Urothelium cell line (cell line): ENCODE measurements at regions not wholly inside any gene's neighbourhood (a gene's known extent, or its start where the extent isn't known, plus 50 kb on each side); places are given as distances from the start of the nearest gene placed in this dataset.

Experiments used
- DNase-seq: peaks from one replicate; pipeline ENCODE4 v3.0.0; 2011; ENCODE audit warnings: low spot score, mixed read lengths
- FAIRE-seq: peaks from 2 replicates; lab custom pipeline; 2011; peaks lifted over from hg19 to GRCh38; lab: Jason Lieb, UNC

- FAIRE-seq = no peak
- DNase-seq = peak; percentile 38
Observed at GRCh38 chr2:163877316-163877715, 141.5 kb upstream of the FIGN start.

GRCh38 chr2:163863073-163863472 lies 127.3 kb upstream of the FIGN start:
- FAIRE-seq (no peak), DNase-seq (no peak)

GRCh38 chr2:163859951-163860350 lies 124.1 kb upstream of the FIGN start:
- no peak for FAIRE-seq
- no peak for DNase-seq

GRCh38 chr2:163856941-163857340 lies 121.1 kb upstream of the FIGN start:
- DNase-seq (no peak), FAIRE-seq (no peak)

GRCh38 chr2:163852616-163853015 lies 116.8 kb upstream of the FIGN start:
- no peak for DNase-seq
- no peak for FAIRE-seq

GRCh38 chr2:163849756-163850435 lies 114.1 kb upstream of the FIGN start:
- no peak for DNase-seq

GRCh38 chr2:163838890-163839289 lies 103.1 kb upstream of the FIGN start:
- no peak for DNase-seq

More at GRCh38 chr2:163849756-163850435, 114.1 kb upstream of the FIGN start:
- FAIRE-seq = no peak

GRCh38 chr2:163836167-163836566 lies 100.4 kb upstream of the FIGN start:
- DNase-seq (no peak), FAIRE-seq (no peak)

More at GRCh38 chr2:163838890-163839289, 103.1 kb upstream of the FIGN start:
- FAIRE-seq = no peak

- DNase-seq (no peak), FAIRE-seq (no peak)
Observed at GRCh38 chr2:163834841-163835240, 99.0 kb upstream of the FIGN start.

- no peak for DNase-seq
- FAIRE-seq = no peak
Observed at GRCh38 chr2:163834221-163834620, 98.4 kb upstream of the FIGN start.

- FAIRE-seq (no peak), DNase-seq (no peak)
Observed at GRCh38 chr2:163828771-163829170, 93.0 kb upstream of the FIGN start.

GRCh38 chr2:163822033-163822432 lies 86.2 kb upstream of the FIGN start:
- no peak for FAIRE-seq
- DNase-seq = no peak

GRCh38 chr2:163812926-163813520 lies 77.2 kb upstream of the FIGN start:
- FAIRE-seq (no peak), DNase-seq (no peak)

- no peak for DNase-seq
Observed at GRCh38 chr2:163808406-163808805, 72.6 kb upstream of the FIGN start.

GRCh38 chr2:163802284-163802683 lies 66.5 kb upstream of the FIGN start:
- no peak for DNase-seq
- FAIRE-seq = no peak

More at GRCh38 chr2:163808406-163808805, 72.6 kb upstream of the FIGN start:
- FAIRE-seq = no peak

GRCh38 chr2:163801486-163801885 lies 65.7 kb upstream of the FIGN start:
- DNase-seq = no peak
- FAIRE-seq = no peak

- DNase-seq (peak; percentile 49), FAIRE-seq (no peak)
Observed at GRCh38 chr2:163800951-163801381, 65.2 kb upstream of the FIGN start.

GRCh38 chr2:163799807-163800206 lies 64.0 kb upstream of the FIGN start:
- no peak for DNase-seq
- no peak for FAIRE-seq

GRCh38 chr2:163794635-163795034 lies 58.8 kb upstream of the FIGN start:
- no peak for DNase-seq

More at GRCh38 chr2:163794635-163795034, 58.8 kb upstream of the FIGN start:
- no peak for FAIRE-seq
